DOHH2 (cell line): ENCODE measurements at regions not wholly inside any gene's neighbourhood (a gene's known extent, or its start where the extent isn't known, plus 50 kb on each side); places are given as distances from the start of the nearest gene placed in this dataset.

ENCODE experiments used
- EZH2phosphoT487 ChIP-seq: fragments of 200-600 bp; sonication (generic); IDR thresholded peaks from 2 replicates; pipeline ENCODE4 v1.6.1; 2017; ENCODE audit warnings: borderline replicate concordance, mild to moderate bottlenecking, antibody characterized with exemption, low read length, moderate library complexity, mixed read lengths
- TF ChIP-seq, protein P1 (sequence below): fragments of 200-600 bp; sonication (generic); IDR thresholded peaks from one replicate; pipeline ENCODE4 v1.5.1; 2014; ENCODE audit warnings: antibody characterized with exemption, mild to moderate bottlenecking, low read depth, low read length; ENCODE audit not compliant: poor library complexity, severe bottlenecking

DNA sequence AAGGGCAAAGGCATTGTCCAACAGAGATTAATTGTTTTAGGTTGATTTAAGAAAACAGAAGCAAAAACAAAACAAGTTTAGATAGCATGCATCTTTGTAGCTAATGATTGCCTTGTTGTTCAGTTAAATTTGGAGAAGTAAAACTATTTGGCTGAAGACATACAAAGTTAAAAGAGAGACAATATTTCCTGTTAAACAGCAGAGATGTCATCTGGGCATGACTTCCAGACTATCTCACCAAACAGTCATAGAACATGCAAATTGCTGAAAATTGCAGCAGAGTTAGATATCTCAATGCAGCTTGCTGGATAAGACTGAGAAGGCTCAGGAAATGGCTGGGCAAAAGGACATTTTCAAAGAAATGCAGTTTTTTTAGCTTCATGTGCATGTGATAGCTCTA, 57.5 kb upstream of the PDGFD start:
- TF ChIP-seq, protein P1, sequence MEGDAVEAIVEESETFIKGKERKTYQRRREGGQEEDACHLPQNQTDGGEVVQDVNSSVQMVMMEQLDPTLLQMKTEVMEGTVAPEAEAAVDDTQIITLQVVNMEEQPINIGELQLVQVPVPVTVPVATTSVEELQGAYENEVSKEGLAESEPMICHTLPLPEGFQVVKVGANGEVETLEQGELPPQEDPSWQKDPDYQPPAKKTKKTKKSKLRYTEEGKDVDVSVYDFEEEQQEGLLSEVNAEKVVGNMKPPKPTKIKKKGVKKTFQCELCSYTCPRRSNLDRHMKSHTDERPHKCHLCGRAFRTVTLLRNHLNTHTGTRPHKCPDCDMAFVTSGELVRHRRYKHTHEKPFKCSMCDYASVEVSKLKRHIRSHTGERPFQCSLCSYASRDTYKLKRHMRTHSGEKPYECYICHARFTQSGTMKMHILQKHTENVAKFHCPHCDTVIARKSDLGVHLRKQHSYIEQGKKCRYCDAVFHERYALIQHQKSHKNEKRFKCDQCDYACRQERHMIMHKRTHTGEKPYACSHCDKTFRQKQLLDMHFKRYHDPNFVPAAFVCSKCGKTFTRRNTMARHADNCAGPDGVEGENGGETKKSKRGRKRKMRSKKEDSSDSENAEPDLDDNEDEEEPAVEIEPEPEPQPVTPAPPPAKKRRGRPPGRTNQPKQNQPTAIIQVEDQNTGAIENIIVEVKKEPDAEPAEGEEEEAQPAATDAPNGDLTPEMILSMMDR = no peak
- TF ChIP-seq EZH2phosphoT487 = no peak
